GM21515 (cell line): ENCODE measurements at regions not wholly inside any gene's neighbourhood (a gene's known extent, or its start where the extent isn't known, plus 50 kb on each side); places are given as distances from the start of the nearest gene placed in this dataset.
A peak's percentile ranks its signal among the peaks of the same experiment; 100 is the strongest.
"Not testable (repeated sequence)": the region's sequence is repeated elsewhere in the genome, so short reads cannot be mapped to it uniquely, and the experiment has no call there.

Experiments
- ATAC-seq: cut with Tn5 transposase; IDR thresholded peaks from one replicate; pipeline ENCODE4 v1.9.1; 2021; ENCODE audit not compliant: unreplicated experiment

GRCh38 chr3:66910266-66911055 is 87.6 kb upstream of the KBTBD8 start:
- ATAC-seq, result no peak

GRCh38 chr3:66912306-66912705 is 85.8 kb upstream of the KBTBD8 start:
- no peak for ATAC-seq

GRCh38 chr3:66922058-66922457 is 76.0 kb upstream of the KBTBD8 start:
- no peak for ATAC-seq

GRCh38 chr3:66923969-66924368 is 74.1 kb upstream of the KBTBD8 start:
- no peak for ATAC-seq

- ATAC-seq, result no peak
Observed at GRCh38 chr3:66928252-66928651, 69.9 kb upstream of the KBTBD8 start.

- no peak for ATAC-seq
Observed at GRCh38 chr3:66931291-66931690, 66.8 kb upstream of the KBTBD8 start.

- no peak for ATAC-seq
Observed at GRCh38 chr3:66931699-66932098, 66.4 kb upstream of the KBTBD8 start.

GRCh38 chr3:66933233-66933632 is 64.9 kb upstream of the KBTBD8 start:
- ATAC-seq, result no peak

- no peak for ATAC-seq
Observed at GRCh38 chr3:66934041-66934440, 64.1 kb upstream of the KBTBD8 start.

GRCh38 chr3:66934725-66935124 is 63.4 kb upstream of the KBTBD8 start:
- ATAC-seq, result no peak

GRCh38 chr3:66937041-66937440 is 61.1 kb upstream of the KBTBD8 start:
- ATAC-seq, result not testable (repeated sequence)

- peak; percentile 70 for ATAC-seq
Observed at GRCh38 chr3:66938338-66938963, 59.7 kb upstream of the KBTBD8 start.

GRCh38 chr3:66948041-66948440 is 50.1 kb upstream of the KBTBD8 start:
- ATAC-seq, result no peak
